GM19351 (cell line): ENCODE measurements at regions not wholly inside any gene's neighbourhood (a gene's known extent, or its start where the extent isn't known, plus 50 kb on each side); places are given as distances from the start of the nearest gene placed in this dataset.
"Not testable (repeated sequence)": the region's sequence is repeated elsewhere in the genome, so short reads cannot be mapped to it uniquely, and the experiment has no call there.

Source experiments
- ATAC-seq: cut with Tn5 transposase; IDR thresholded peaks from one replicate; pipeline ENCODE4 v1.9.1; 2021; ENCODE audit warnings: mild to moderate bottlenecking, moderate library complexity; ENCODE audit not compliant: unreplicated experiment

DNA sequence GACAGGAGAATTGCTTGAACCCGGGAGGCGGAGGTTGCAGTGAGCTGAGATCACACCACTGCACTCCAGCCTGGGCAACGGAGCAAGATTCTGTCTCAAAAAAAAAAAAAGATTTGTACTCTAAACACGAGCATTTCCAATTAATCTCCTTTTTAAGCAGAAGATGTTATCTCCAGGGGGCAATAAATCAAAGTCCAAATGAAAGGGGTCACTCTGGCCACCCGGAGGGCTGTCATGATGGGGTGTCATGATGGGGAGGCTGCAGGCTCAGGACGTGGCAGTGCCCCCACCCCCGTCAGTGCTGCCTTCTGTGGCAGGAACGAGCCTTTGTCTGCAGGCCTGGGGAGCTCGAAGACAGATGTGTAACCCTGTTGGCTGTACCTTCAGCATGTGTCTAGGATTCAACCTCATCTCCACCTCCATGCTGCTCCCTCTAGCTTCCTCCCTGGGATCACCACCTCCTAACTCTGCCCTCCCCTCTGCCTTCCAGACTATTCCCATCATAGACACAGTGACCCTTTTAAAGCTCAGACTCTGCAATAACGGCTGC is 76.9 kb upstream of the YWHAQ start:
- no peak for ATAC-seq

DNA sequence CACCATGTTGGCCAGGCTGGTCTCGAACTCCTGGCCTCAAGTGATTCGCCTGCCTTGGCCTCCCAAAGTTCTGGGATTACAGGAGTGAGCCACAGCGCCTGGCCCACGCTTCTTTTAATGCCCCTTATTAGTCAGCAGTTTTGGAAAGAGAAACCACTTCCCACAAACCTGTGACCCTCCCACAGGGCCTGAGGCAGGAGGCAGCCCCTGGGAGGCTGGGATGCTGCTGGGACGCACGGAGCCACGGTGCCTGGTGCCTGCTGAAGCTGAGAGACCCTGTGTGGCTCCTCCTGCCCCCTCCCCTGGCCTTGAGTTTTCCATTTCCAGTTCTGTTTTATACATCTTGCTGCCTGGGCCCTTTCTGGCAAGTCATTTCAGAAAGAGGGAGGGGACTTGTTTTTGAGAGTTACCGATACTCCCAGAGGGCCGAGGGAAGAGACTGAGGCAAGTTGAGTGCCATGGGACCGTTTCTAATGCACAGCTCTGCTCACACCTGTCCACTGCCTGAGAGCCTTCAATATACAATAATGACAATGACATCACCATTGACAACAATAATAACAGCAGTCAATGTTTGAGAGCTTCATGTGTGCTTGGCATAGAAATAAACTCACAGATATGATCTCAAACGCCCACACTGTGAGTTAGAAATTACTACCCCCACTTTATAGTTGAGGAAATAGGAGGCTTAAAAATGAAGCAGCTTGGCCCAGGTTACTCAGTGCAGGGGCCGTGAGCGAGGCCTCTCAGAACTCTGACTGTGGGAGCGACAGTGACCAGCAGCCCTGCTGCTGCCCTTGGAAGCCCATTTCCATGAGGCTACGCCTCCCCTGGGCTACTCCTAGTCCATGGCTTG is 78.1 kb upstream of the YWHAQ start:
- peak; percentile 59 for ATAC-seq

DNA sequence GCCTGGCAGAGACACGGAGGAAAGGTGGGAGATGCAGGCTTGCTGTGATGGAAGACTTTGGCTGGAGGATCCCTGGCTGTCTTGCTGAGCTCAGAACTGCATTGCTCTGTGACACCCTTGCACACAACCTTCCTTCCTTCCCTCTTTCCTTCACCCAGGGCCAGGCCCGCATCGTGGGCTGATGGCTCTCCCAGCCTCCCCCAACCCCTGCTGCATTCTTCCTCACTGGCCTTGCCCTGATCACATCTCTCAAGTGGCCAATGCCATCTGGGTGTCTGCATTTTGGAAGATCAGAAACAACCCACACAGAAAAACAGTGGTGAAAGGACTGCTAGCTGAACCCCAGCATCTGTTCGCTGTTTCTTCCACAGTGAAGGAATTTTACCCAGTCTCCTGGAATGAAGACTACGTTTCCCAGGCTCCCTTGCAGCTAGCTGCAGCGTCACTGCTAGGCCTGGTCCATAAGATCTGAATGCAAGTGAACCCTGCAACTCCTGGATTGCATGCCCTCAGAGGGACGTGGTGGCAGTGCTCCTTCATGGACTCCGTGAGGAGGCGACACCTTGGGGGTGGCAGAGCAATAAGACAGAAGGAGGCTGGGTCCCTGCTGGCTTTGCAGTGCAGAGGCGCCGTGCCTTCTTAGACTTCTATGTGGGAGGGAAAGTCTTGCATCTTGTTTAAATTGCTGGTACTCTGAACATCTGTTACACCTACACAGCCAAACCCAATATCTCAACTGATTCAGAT is 78.9 kb upstream of the YWHAQ start:
- no peak for ATAC-seq

DNA sequence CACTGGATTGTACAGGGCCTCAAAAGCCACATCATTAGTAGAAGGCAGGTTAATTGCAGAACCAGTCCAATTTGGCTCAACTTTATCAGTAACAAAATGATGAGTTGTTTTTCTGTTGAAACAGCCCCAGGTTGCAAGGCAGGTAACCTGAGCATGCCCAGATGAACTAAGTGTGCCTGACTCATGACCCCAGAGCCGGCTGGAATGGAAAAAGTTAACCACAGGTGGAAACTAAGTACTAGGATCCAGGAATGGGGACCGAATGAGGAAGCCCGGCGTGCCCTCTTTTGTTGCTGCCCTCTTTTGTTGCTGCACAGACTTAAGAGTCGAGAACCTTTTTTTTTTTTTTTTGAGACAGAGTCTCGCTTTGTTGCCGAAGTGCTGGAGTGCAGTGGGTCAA is 79.5 kb upstream of the YWHAQ start:
- no peak for ATAC-seq

DNA sequence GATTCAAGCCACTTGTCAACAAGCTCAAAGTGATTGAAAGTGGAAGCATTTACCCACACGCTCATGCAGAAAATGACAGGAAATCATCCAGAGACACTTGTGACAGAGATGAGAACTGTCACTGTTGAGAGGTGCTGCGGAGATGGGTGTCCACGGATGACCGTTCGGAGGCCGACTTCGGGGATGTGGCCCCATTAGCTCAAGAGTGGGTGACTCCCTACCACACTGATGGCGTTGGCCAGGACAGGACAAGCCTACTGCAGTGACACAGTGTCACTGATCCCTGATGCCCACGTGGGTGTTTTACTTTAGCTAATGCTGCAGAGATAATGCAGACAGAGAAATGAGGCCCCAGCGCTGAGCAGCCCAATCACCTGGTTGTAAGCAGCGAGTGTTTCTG is 81.5 kb upstream of the YWHAQ start:
- peak; percentile 57 for ATAC-seq

DNA sequence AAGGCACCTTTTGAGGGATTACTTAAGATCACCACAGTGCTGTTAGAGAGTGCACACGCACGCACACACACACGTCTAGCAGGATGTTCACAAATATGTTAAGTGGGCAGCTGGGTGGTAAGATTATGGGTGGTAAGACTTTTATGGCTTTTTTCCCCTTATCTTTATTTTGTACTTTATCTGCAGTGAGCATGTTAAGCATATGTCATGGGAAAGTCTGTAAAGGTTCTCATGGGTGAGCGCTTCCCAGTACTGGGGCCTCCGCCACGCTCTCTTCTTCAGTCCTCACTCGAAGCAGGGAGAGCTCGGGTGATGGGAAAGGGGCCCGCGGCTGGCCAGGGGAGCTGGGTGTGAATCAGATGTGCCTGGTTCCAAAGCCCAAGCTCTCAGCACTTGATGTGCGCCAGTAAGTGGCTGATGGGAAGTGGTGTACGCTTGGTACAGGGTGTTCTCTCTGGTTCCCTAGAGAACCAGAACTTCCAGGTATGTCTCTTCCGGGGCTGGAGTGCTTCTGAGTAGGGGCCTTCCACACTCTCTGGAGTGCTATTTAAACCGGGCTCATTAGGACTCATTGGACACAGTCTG is 83.9 kb upstream of the YWHAQ start:
- no peak for ATAC-seq

DNA sequence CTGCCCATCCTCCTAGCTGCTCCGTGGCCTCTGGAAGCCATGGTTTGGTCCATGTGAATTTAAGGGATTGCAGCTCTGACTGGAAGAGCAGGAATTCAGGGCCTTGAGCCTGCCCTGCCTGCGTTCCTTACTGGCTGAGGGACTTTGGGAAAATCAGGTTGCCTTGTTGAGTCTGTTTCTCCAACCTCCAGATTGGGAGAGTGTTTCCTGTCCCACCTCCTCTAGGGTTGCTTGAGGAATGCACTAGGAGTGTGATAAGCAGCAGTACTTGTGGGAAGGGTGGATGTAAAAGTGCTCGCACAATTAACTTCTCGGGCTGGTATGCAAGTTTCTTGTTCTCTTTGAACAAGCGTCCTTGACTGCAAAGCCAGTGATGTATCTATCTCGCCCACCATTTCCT is 84.4 kb upstream of the YWHAQ start:
- no peak for ATAC-seq

DNA sequence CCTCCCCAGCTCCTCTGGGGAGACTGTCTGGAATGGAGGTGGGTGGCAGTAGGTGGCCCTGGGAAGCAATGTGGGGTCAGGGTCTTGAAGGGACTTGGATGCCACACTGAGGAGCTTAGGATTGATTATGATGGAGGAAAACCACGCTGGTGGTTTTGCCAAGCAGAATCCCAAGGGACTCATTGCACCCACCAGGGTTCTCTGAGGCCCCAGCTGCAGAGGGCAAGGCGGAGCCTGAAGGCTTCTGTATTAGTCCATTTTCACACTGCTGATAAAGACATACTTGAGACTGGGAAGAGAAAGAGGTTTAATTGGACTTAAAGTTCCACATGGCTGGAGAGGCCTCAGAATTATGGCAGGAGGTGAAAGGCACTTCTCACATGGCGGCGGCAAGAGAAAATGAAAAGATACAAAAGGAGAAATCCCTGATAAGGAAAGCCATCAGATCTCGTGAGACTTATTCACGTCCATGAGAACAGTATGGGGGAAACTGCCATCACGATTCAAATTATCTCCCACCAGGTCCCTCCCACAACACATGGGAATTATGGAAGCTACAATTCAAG is 87.2 kb upstream of the YWHAQ start:
- no peak for ATAC-seq

DNA sequence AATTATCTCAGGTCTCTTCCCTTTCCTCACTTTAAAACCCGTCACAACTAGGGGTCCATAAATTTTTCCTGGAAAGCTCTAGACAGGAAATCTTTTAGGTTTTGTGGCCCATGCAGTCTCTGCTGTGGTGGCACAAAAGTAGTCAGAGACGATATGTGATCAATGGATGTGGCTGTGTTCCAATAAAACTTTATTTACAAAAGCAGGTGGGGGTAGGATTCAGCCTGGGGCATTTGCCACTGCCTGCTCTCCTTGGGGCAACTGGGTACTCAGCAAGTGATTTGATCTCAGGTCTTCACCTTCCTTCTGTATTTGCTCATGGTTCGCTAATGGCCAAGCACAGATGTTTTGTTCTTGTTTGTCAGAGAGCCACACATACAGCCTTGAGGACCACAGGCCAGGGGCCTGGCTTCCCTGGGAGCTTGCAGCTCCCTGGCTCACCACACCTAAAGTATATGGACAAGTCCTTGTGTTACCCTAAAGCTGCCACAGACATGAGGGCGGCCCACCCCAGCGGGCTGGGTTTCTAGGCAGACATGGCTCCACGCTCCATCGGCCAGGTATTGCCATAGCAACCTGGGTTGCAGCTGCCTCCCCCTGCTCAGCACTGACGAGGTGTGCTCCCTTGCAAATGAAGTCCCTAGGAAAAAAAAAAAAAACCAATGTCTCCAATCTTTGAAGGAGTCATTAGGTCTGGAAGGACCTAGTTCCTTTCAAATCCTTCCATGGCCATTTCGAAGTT is 89.7 kb upstream of the YWHAQ start:
- peak; percentile 49 for ATAC-seq

DNA sequence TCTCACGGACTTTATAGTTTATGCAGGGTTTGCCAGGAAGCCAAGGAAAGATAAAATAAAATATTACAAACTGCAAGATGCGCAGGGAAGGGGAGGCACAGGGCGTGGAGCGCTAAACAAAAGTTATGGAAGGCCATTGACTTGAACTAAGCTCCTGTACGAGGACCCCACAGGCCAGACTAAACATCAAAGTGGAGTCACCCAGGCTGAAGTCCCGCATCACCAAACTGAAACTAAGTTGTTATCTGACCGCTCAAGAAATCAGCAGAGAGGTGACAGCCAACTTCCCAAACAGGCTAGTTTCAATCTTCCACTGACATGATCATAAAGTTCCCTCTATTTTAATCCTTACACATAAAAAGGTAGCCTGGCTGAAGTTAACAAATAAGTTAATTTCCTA is 90.5 kb upstream of the YWHAQ start:
- ATAC-seq, result no peak

DNA sequence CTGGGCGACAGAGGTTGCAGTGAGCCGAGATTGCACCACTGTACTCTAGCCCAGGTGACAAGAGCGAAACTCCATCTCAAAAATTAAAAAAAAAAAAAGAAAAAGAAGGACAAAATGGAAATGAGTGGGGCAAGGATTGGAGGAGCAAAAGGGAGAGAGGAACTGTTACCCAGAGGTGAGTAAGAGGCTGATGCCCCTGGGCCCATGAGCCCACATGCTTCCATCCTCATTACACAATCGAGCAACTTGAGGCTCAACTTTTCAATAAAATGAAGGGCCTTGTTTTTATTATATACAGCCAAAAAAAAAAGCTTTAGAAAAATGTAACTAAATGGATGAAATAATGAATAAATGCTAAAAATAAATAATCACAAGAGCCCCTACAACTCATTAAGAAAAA is 91.7 kb upstream of the YWHAQ start:
- ATAC-seq, result no peak

DNA sequence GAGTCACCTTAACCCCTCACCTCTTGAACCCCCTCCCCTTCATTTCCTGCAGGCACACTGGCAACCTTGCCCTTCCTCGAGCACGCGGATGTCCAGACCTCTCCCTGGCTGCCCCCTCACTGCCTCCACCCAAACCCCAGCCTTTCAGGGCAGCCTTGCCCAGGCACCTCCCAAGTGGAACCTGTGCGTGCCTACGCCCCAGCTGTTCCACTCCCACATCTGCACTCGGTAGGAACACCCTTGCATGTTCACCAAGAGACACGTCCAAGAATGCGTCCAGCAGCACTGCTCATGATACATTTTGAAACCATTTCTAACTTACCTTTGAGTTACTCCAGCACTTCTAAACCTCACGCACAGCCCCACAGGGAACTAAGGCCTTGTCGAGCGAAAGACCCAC is 93.8 kb upstream of the YWHAQ start:
- ATAC-seq, result no peak

DNA sequence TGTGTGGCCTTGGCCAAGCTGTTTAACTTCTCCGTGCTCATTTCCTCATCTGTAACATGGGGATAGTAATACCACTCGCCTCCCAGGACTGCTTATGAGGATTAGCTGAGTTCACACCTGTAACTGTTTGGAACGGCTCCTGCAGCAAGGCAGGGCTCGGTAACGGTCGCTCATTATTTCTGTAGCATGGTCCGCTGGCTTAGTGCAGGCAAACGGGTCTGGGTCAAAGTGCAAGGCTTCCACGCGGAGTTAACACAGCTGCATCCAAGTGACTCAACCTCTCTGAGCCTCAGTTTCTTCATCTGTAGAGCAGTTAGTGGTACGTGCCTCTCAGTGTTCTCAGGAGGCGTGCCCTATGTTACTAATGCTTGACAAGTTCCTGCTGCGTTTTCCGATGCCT is 94.3 kb upstream of the YWHAQ start:
- ATAC-seq, result no peak

DNA sequence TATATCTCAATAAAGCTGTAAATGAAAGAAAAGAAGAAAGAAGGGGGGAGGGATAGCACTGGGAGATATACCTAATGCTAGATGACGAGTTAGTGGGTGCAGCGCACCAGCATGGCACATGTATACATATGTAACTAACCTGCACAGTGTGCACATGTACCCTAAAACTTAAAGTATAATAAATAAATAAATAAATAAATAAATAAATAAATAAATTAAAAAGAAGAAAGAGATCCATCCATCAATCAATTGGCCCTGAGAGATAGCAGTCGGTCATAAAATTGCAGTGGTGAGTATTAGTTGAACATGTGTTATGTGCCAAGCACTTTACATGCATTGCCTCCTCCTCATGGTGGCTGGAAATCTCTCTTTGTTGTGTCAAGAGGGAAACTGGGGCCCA is 95.2 kb upstream of the YWHAQ start:
- not testable (repeated sequence) for ATAC-seq

DNA sequence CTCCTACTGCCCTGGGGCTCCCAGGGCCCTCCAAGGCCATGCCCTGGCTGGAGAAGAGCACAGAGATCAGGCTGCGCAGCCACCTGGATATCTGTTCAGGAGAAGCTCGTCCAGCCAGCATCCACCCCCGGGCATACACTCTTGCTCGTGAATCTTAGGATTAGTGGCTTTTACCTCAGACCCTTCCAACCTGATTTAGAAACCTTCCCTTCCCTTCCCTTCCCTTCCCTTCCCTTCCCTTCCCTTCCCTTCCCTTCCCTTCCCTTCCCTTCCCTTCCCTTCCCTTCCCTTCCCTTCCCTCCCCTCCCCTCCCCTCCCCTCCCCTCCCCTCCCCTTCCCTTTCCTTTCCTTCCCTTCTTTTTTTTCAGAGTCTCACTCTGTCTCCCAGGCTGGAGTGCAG is 99.7 kb upstream of the YWHAQ start:
- ATAC-seq, result not testable (repeated sequence)

DNA sequence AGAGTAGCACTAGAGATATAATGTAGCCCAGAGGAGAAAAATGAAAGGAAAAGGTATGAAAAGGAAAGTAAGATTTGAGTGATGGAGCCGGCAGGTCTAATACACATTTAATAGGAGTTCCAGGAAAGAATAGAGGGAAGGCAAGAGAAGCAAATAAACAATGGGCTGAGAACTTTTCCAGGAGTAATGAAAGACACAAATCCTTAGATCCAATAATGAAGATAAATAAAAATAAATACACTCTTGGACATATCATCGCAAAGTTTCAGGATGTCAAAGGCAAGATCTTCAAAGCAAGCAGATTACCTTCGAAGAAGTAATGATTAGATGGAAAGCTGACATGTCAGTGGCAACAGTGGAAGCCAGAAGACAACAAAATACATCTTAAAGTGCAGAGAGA is 102.0 kb upstream of the YWHAQ start:
- ATAC-seq, result no peak

DNA sequence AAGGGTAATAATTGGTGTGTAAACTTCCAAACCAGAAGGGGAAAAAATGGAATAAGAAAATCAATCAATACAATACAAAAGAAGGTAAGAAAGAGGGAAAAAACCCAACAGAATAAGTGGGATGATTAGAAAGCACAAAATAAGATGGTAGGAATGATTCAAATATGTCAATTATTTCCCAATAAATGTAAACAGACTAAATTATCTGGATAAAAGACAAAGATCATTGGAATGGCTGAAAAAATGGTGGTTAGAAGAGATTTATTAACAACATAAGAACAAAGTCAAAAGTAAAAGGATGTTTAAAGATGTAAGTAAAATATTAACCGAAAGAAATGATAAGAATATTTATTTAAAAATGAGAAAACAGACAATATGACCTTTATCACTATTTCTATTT is 103.5 kb upstream of the YWHAQ start:
- ATAC-seq, result no peak

DNA sequence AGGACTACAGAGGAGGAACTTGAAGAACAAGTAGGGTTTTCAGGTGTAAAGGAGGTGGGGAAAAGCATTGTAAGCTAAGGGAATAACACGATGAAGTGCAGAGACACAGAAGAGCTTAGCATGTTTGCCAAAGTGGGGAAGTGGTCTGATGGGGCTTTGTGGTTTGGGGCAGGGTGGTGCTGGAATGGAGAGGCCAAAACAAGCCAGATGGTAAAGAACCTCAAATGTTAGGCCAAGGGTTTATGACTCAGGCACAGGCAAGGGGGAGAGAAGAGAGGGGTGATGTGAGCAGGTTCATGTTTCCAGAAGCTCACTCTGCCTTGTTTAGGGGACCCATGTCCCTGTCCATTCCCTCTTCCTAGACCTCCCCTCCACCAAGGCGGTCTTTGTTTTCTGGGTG is 104.5 kb upstream of the YWHAQ start:
- no peak for ATAC-seq

DNA sequence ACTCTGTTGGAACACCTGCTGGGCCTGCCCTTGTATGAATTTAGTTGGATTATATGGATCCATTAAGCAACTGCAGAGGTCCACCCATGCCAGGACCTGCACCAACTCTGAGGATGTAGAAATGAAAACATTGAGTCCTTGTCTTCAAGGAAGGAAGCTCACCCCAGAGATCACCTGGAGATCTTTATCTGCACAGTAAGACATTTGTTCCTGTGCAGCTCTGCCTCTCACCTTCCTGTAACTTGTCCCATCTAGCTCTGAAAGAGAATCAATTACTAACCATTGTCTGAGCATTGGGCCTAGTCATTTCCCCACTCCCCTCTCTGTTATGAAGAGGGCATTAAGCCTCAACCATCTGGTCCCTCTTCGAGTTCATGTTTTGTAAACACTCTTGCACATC is 105.2 kb upstream of the YWHAQ start:
- ATAC-seq, result no peak

DNA sequence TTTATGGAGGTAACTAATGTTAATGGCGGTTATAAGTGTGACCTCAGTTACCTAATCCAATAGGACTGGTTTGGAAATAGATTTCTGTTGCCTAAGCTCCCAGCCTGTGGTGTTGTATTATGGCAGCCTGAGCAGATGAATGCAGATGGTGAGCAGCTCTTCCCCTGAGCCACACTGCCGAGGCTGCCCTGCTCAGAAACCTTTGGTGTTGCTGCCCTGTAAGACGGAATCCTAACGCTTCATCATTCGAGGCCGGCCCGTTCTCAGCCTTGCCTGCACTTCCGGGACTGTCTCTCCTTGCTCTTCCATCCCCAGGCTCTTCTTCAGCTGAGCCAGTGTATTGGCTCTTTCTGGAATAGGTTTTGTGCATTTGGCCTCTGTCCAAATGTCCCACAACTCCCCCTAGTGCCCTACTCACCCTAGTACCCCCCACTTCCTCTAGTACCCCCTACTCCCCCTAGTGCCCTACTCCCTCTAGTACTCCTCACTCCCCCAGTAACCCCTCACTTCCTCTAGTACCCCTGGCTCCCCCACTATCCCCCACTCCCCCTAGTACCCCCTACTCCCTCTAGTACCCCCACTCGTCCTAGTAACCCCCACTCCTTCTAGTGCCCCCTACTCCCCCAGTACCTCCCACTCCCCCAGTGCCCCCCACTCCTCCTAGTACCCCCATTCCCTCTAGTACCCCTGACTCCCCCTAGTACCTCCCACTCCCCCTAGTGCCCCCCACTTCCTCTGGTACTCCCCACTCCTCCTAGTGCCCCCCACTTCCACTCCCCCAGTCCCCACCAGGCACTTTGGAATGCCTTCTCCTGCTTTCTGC is 106.0 kb upstream of the TAF1B start:
- ATAC-seq, result no peak
